Common myeloid progenitor, CD34-positive (primary cell): ENCODE measurements at regions not wholly inside any gene's neighbourhood (a gene's known extent, or its start where the extent isn't known, plus 50 kb on each side); places are given as distances from the start of the nearest gene placed in this dataset.

Experiments used
- CTCF ChIA-PET: fragments of 350-600 bp; sonication (Branson Sonifier 250); formaldehyde crosslinking; loops from one replicate; lab custom pipeline; 2021; ENCODE audit warnings: antibody characterized with exemption; lab: Charles Lee
- POLR2A ChIA-PET: fragments of 350-600 bp; sonication (Branson Sonifier 250); formaldehyde crosslinking; loops from one replicate; lab custom pipeline; 2021; ENCODE audit warnings: antibody characterized with exemption; lab: Charles Lee
- DNase-seq, 3 donors: peaks; one replicate each; pipeline versions ENCODE4 v3.0.0 to v3.0.0-alpha.2; 2013
- H3K27ac ChIP-seq, 2 experiments: 1 replicate in 1 of 2; 2 replicates in 1 of 2; pipeline ENCODE4 v1.7.0; 2013; ENCODE audit warnings: inconsistent platforms in 2 of 2, low read length in 2 of 2, mild to moderate bottlenecking in 2 of 2, low read depth in 1 of 2, moderate library complexity in 1 of 2; ENCODE audit not compliant: severe bottlenecking in 2 of 2, insufficient read depth in 1 of 2, poor library complexity in 1 of 2
- H3K27me3 ChIP-seq, 5 experiments: replicated peaks in 2 of 5; 1 replicate in 3 of 5; 2 replicates in 2 of 5; pipeline versions ENCODE4 v1.6.1 to v1.7.0; 2013; ENCODE audit warnings: low read length in 4 of 5, mild to moderate bottlenecking in 2 of 5, moderate library complexity in 2 of 5, inconsistent platforms in 1 of 5; ENCODE audit not compliant: insufficient read depth in 5 of 5, control insufficient read depth in 4 of 5
- H3K36me3 ChIP-seq, 4 experiments: 1 replicate in 2 of 4; 2 replicates in 2 of 4; pipeline versions ENCODE4 v1.6.1 to v1.7.0; 2013; ENCODE audit warnings: low read length in 3 of 4, control low read depth in 1 of 4, mild to moderate bottlenecking in 1 of 4; ENCODE audit not compliant: control insufficient read depth in 4 of 4, insufficient read depth in 4 of 4
- H3K4me1 ChIP-seq, 4 experiments: 1 replicate in 3 of 4; 2 replicates in 1 of 4; pipeline versions ENCODE4 v1.6.1 to v1.7.1; 2013; ENCODE audit warnings: low read length in 3 of 4, mild to moderate bottlenecking in 3 of 4, control low read depth in 1 of 4, inconsistent platforms in 1 of 4, moderate library complexity in 1 of 4; ENCODE audit not compliant: control insufficient read depth in 4 of 4, insufficient read depth in 4 of 4; ENCODE audit errors: control extremely low read depth in 1 of 4
- H3K4me3 ChIP-seq, 7 experiments: 1 replicate in 4 of 7; 2 replicates in 3 of 7; pipeline versions ENCODE4 v1.5.1 to v1.7.0; 2013; ENCODE audit warnings: mild to moderate bottlenecking in 7 of 7, low read length in 6 of 7, moderate library complexity in 6 of 7, inconsistent platforms in 2 of 7, low read depth in 2 of 7, control low read depth in 1 of 7; ENCODE audit not compliant: insufficient read depth in 4 of 7, control insufficient read depth in 1 of 7; ENCODE audit errors: extremely low read depth in 1 of 7
- H3K9me3 ChIP-seq, 5 experiments: 1 replicate in 4 of 5; 2 replicates in 1 of 5; pipeline versions ENCODE4 v1.6.1 to v1.7.1; 2013; ENCODE audit warnings: low read length in 4 of 5, mild to moderate bottlenecking in 2 of 5, inconsistent platforms in 1 of 5, low read depth in 1 of 5, moderate library complexity in 1 of 5; ENCODE audit not compliant: control insufficient read depth in 4 of 5, insufficient read depth in 2 of 5; ENCODE audit errors: control extremely low read depth in 1 of 5
- WGBS: methylation state at CpG from one replicate; pipeline ENCODE4 v1.1.5; 2013; ENCODE audit not compliant: insufficient coverage; 5-methylcytosine and 5-hydroxymethylcytosine counted together

DNA sequence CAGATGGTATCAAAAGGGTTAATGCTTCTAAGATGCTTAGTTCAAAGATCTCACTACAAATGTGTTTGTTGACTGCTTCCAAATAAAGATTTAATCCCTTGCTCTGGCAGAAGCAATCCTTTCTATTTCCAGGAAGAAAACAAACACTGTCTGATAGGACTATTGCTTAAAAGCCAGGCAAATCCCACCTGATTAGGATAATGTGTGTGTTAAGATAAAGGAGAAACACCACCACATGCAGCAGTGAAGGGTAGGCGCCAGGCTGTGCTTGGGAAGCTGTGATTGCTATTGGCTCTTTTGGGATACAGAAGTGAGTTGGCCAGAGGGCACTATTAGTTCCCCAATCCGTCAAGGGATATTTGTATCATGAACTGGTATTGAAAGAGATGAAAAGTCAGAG lies 62.8 kb upstream of the LRCH1 start:
- CTCF ChIA-PET = interaction anchor here (1.0 to 4.4 kb wide), 4 partner anchors 9 to 230 kb away, joined by 4 to 59 read pairs (median 6); no protein-coding TSS in a partner anchor
- no peak for DNase-seq
- Histone ChIP-seq H3K27me3 (no peaks in the 10 kb centered on the region), H3K4me3 (no peak overlapping the region), H3K36me3 (no peaks in the 10 kb centered on the region), H3K4me1 (no peaks in the 10 kb centered on the region), H3K9me3 (peaks cover 5 to 15% (median 7%) of the 10 kb centered on the region in 5 experiments), H3K27ac (no peak overlapping the region)
- 67% methylated on average over 1 of the region's 2 CpGs for WGBS
- POLR2A ChIA-PET = no interaction called here

DNA sequence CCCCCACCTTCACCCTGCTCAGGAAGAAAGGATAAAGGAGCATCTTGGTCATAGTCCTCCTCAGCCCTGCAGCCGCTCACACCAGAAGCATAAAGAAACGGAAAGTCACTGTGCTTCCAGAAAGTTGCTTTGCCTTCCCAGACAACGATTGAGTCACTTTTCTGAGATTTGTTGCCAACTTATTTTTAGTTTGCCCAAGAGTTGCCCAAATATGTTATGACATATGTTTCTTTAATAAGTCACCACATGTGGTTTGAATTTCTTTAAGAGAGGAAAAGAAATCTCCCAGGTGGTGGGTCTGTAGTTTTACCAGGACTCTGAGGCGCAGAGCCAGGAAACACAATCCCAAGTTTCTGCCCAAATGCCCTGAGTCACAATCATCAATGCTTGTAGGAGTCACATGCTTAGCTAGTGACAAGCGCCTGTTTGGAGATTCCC lies 63.4 kb upstream of the LRCH1 start:
- DNase-seq = no peak
- Histone ChIP-seq H3K4me3 (no peak overlapping the region), H3K4me1 (no peaks in the 10 kb centered on the region), H3K27me3 (no peaks in the 10 kb centered on the region), H3K27ac (no peak overlapping the region), H3K9me3 (peaks cover 8 to 18% (median 12%) of the 10 kb centered on the region in 5 experiments), H3K36me3 (no peaks in the 10 kb centered on the region)
- POLR2A ChIA-PET = no interaction called here
- 96% methylated on average over 5 of the region's 5 CpGs for WGBS
- CTCF ChIA-PET = interaction anchor here (1.0 to 4.4 kb wide), 4 partner anchors 9 to 231 kb away, joined by 4 to 59 read pairs (median 6); no protein-coding TSS in a partner anchor

DNA sequence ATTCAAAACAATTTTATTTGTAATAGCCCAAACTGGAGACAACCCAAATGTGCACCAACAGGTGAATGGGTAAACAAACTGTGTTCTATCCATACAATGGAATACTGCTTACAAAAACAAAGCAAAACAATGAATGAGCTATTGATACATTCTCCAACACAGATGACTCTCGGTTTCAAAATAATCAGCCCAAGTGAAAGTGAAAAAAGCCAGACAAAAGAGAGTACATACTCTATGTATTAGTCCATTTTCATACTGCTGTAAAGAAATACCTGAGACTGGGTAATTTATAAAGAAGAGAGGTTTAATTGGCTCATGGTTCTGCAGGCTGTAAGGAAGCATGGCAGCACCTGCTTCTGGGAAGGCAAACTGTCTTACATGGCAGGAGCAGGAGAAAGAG lies 65.2 kb upstream of the LRCH1 start:
- Histone ChIP-seq H3K4me3 (no peak overlapping the region), H3K27ac (no peak overlapping the region), H3K9me3 (peaks cover 13 to 34% (median 20%) of the 10 kb centered on the region in 5 experiments), H3K4me1 (no peaks in the 10 kb centered on the region), H3K27me3 (no peaks in the 10 kb centered on the region), H3K36me3 (no peaks in the 10 kb centered on the region)
- DNase-seq = no peak
- CTCF ChIA-PET = no interaction called here
- POLR2A ChIA-PET = interaction anchor here (0.7 kb wide), 2 partner anchors 67 to 103 kb away, joined by 3 to 5 read pairs; no protein-coding TSS in a partner anchor
- no CpG with 5 or more reads among the region's 1 CpG for WGBS

DNA sequence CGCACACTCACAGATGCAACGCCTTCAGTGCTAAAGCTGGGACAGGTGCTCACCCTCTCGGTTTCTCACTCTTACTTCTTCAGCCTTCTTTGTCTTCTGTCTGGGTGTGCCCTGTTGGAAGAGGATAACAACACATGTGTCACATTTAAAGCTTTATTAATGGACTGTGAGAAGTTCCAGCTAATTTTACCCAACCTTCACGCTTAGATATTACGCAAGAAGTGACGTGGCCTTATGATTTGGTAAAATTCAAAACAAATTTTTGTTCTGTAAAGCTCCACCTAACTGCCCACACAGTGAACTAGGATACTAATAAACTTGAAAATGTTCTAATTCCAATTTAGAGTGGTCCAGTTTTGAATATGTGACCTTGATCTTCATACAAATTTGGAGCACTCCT lies 66.7 kb upstream of the LRCH1 start:
- no peaks in the 10 kb centered on the region for H3K36me3 ChIP-seq
- ChIA-PET CTCF (interaction anchor here (0.6 to 1.3 kb wide), 2 partner anchors 92 to 278 kb away, joined by 4 read pairs; no protein-coding TSS in a partner anchor), POLR2A (no interaction called here)
- H3K9me3 ChIP-seq = peaks cover 13 to 35% (median 20%) of the 10 kb centered on the region in 5 experiments
- no peaks in the 10 kb centered on the region for H3K27me3 ChIP-seq
- no peaks in the 10 kb centered on the region for H3K4me1 ChIP-seq
- H3K27ac ChIP-seq = no peak overlapping the region
- H3K4me3 ChIP-seq = no peak overlapping the region
- DNase-seq = no peak
- 97% methylated on average over 3 of the region's 6 CpGs for WGBS

DNA sequence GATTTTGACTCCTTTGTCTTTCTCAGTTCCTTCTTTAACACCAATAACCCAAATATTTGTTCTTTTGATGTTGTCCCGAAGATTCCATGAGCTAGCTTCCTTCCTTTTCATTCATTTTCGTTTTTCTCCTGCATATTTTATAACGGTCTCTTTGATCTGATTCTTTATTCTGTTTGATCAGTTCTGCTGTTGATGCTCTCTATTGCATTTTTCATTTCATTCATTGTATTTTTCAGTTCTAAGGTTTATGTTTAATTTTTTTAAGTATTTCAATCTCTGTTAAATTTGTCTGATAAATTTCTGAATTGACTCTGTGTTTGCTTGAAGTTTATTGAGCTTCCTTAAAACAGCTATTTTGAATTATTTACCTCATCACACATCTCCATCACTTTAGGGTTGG lies 68.4 kb upstream of the LRCH1 start:
- no CpG with 5 or more reads among the region's 3 CpGs for WGBS
- DNase-seq = peak; percentile 14 to 51 (median 42)
- peaks cover 13 to 38% (median 20%) of the 10 kb centered on the region in 5 experiments for H3K9me3 ChIP-seq
- H3K36me3 ChIP-seq = no peaks in the 10 kb centered on the region
- POLR2A ChIA-PET = interaction anchor here (0.7 kb wide), 1 partner anchor 236 kb away, joined by 6 read pairs; no protein-coding TSS in a partner anchor
- H3K4me1 ChIP-seq = no peaks in the 10 kb centered on the region
- H3K27me3 ChIP-seq = no peaks in the 10 kb centered on the region
- CTCF ChIA-PET = interaction anchor here (1.3 to 2.1 kb wide), 3 partner anchors 9 to 236 kb away, joined by 3 to 6 read pairs (median 4); no protein-coding TSS in a partner anchor
- no peak overlapping the region for H3K27ac ChIP-seq
- H3K4me3 ChIP-seq = no peak overlapping the region

DNA sequence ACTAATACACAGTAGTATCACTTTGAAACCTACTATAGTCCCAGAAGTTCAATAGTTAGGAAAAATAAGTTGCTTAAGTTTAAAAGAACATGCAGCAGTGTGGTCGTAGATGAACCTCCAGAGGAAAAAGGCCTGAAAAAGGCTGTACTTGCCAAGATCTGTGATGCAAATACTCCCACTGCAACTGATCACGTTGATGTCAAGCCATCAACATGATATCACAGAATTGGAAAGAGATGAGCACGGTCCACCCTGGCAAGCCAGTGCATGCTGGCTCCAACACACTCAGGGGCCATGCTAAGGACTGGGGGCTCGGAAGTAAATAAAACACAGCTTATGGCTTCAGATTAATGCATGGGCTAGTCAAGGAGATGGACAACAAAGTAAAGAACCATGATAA lies 71.8 kb upstream of the LRCH1 start:
- POLR2A ChIA-PET = no interaction called here
- Histone ChIP-seq H3K4me1 (no peaks in the 10 kb centered on the region), H3K9me3 (peaks cover 6 to 31% (median 19%) of the 10 kb centered on the region in 5 experiments), H3K27ac (no peak overlapping the region), H3K27me3 (no peaks in the 10 kb centered on the region), H3K4me3 (no peak overlapping the region), H3K36me3 (no peaks in the 10 kb centered on the region)
- CTCF ChIA-PET = interaction anchor here (1.0 to 1.6 kb wide), 2 partner anchors 9 to 13 kb away, joined by 4 read pairs; no protein-coding TSS in a partner anchor
- 95% methylated on average over 4 of the region's 4 CpGs for WGBS
- no peak for DNase-seq

DNA sequence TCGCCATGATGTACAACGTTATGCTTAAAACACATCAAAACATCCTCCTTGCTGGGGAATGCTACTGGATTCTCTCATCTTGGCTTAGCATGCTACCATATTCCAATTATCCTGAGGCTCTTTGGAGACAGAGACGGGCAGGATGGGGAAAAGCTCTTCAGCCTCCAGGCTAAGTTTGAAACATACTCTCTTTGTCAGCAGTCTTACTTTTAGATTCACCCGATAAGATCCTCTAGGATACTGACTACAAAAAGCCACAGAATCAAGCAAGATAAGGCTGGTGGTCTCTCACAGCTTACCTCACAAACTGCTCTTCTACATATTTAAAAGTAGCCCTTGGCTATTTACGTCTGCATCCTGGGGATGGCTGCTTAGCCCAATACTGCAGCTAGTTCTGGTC lies 72.8 kb upstream of the LRCH1 start:
- 98% methylated on average over 5 of the region's 5 CpGs for WGBS
- ChIA-PET CTCF (interaction anchor here (1.0 to 1.2 kb wide), 2 partner anchors 10 to 241 kb away, joined by 3 to 4 read pairs; no protein-coding TSS in a partner anchor), POLR2A (no interaction called here)
- no peaks in the 10 kb centered on the region for H3K27me3 ChIP-seq
- H3K9me3 ChIP-seq = peaks cover 5 to 23% (median 14%) of the 10 kb centered on the region in 5 experiments
- H3K36me3 ChIP-seq = no peaks in the 10 kb centered on the region
- DNase-seq = no peak
- peaks cover 0 to 4% (median 1%) of the 10 kb centered on the region in 4 experiments for H3K4me1 ChIP-seq
- no peak overlapping the region for H3K4me3 ChIP-seq
- H3K27ac ChIP-seq = no peak overlapping the region
